GM12878 (cell line): ENCODE measurements at regions not wholly inside any gene's neighbourhood (a gene's known extent, or its start where the extent isn't known, plus 50 kb on each side); places are given as distances from the start of the nearest gene placed in this dataset.

Experiments
- ATAC-seq: fragments of 200-7000 bp; cut with Tn5 transposase; 3 replicates; pipeline ENCODE4 v1.9.1; 2020; ENCODE audit warnings: mild to moderate bottlenecking, moderate library complexity
- BruUV-seq: library from RNA; stranded (reverse); fragments of 400-500 nt; replicated peaks from 2 replicates; lab custom pipeline; 2021; lab: Mats Ljungman, UMichigan
- CTCF ChIA-PET: fragments of 300-600 bp; sonication (Branson Sonifier 250); formaldehyde crosslinking; extraction: SDS; loops from one replicate; lab custom pipeline; 2021; ENCODE audit warnings: inconsistent platforms; lab: Yijun Ruan, JAX
- POLR2A ChIA-PET: fragments of 350-600 bp; formaldehyde crosslinking; extraction: SDS; loops from one replicate; lab custom pipeline; 2021; ENCODE audit warnings: inconsistent platforms; lab: Charles Lee
- RAD21 ChIA-PET: fragments of 300-600 bp; sonication (Branson Sonifier 250); formaldehyde crosslinking; loops from one replicate; lab custom pipeline; 2023; ENCODE audit warnings: antibody characterized with exemption; ENCODE audit not compliant: unreplicated experiment; lab: Charles Lee
- SMC1A ChIA-PET: fragments of 300-600 bp; sonication (Branson Sonifier 250); formaldehyde crosslinking; loops from one replicate; lab custom pipeline; 2023; ENCODE audit not compliant: unreplicated experiment, uncharacterized antibody; lab: Charles Lee
- DNase-seq: peaks from one replicate; pipeline ENCODE4 v3.0.0-alpha.2; 2011; ENCODE audit warnings: low read depth, low spot score
- FAIRE-seq: peaks from 3 replicates; lab custom pipeline; 2011; peaks lifted over from hg19 to GRCh38; lab: Jason Lieb, UNC
- H2AFZ ChIP-seq: 2 replicates; pipeline ENCODE4 v1.6.0; 2011; ENCODE audit warnings: low read depth, low read length, control low read depth; ENCODE audit not compliant: control insufficient read depth
- H3K27ac ChIP-seq: 2 replicates; pipeline ENCODE4 v1.5.1; 2011; ENCODE audit warnings: control low read depth; ENCODE audit not compliant: control insufficient read depth, insufficient read depth
- H3K27me3 ChIP-seq, 2 experiments: replicated peaks in 1 of 2; 2 replicates each; pipeline versions ENCODE4 v1.6.0 to v1.6.1; 2011; ENCODE audit warnings: low read length in 1 of 2; ENCODE audit not compliant: control insufficient read depth in 2 of 2, insufficient read depth in 2 of 2
- H3K36me3 ChIP-seq, 2 experiments: 2 replicates each; pipeline ENCODE4 v1.5.1; 2011; ENCODE audit warnings: low read length in 1 of 2; ENCODE audit not compliant: control insufficient read depth in 2 of 2, insufficient read depth in 2 of 2
- H3K4me1 ChIP-seq: 2 replicates; pipeline ENCODE4 v1.6.1; 2011; ENCODE audit warnings: mild to moderate bottlenecking, low read length, moderate library complexity, mixed read lengths; ENCODE audit not compliant: control insufficient read depth, insufficient read depth
- H3K4me2 ChIP-seq: 2 replicates; pipeline ENCODE4 v1.6.0; 2011; ENCODE audit warnings: control low read depth; ENCODE audit not compliant: control insufficient read depth, insufficient read depth
- H3K4me3 ChIP-seq: fragments of 200-600 bp; sonication (generic); 2 replicates; pipeline ENCODE4 v1.5.1; 2016
- H3K79me2 ChIP-seq: 2 replicates; pipeline ENCODE4 v1.6.0; 2011; ENCODE audit warnings: low read length; ENCODE audit not compliant: control insufficient read depth, insufficient read depth
- H3K9ac ChIP-seq: 2 replicates; pipeline ENCODE4 v1.8.0; 2011; ENCODE audit warnings: low read length, control low read depth, mixed read lengths; ENCODE audit not compliant: control insufficient read depth, insufficient read depth
- H3K9me3 ChIP-seq: replicated peaks from 3 replicates; pipeline ENCODE4 v1.5.1; 2011; ENCODE audit warnings: mild to moderate bottlenecking, low read length; ENCODE audit not compliant: control insufficient read depth, insufficient read depth
- H4K20me1 ChIP-seq: 2 replicates; pipeline ENCODE4 v1.6.0; 2011; ENCODE audit not compliant: control insufficient read depth, insufficient read depth
- BCL11A ChIP-seq: IDR thresholded peaks from 2 replicates; pipeline ENCODE4 v1.6.1; 2011; ENCODE audit warnings: low read depth, low read length
- HCFC1 ChIP-seq: fragments of 150-350 bp; IDR thresholded peaks from 2 replicates; pipeline ENCODE4 v1.6.1; 2014; ENCODE audit warnings: low read length
- KLF5 ChIP-seq: fragments of 450-650 bp; IDR thresholded peaks from 2 replicates; pipeline ENCODE4 v1.6.1; 2014; ENCODE audit warnings: mild to moderate bottlenecking; ENCODE audit not compliant: partially characterized antibody
- MTA3 ChIP-seq: IDR thresholded peaks from 2 replicates; pipeline ENCODE4 v1.6.1; 2012; ENCODE audit warnings: low read length, inconsistent platforms, borderline replicate concordance
- NFIC ChIP-seq: IDR thresholded peaks from 2 replicates; pipeline ENCODE4 v1.6.1; 2012; ENCODE audit warnings: low read depth, mild to moderate bottlenecking, inconsistent platforms, low read length, moderate library complexity
- PAX5 ChIP-seq: IDR thresholded peaks from 2 replicates; pipeline ENCODE4 v1.6.1; 2011; ENCODE audit warnings: low read depth, low read length, borderline replicate concordance
- RAD21 ChIP-seq: IDR thresholded peaks from 2 replicates; pipeline ENCODE4 v1.6.1; 2011; ENCODE audit warnings: mild to moderate bottlenecking, low read depth, low read length, moderate library complexity; ENCODE audit not compliant: insufficient read depth
- SUZ12 ChIP-seq: fragments of 200-600 bp; sonication (generic); IDR thresholded peaks from one replicate; pipeline ENCODE4 v1.6.1; 2018; ENCODE audit warnings: antibody characterized with exemption, mild to moderate bottlenecking; ENCODE audit not compliant: unreplicated experiment
- YY1 ChIP-seq: IDR thresholded peaks from 2 replicates; pipeline ENCODE4 v1.6.1; 2011; ENCODE audit warnings: low read depth, mild to moderate bottlenecking, low read length
- ZBTB40 ChIP-seq: fragments of 450-650 bp; IDR thresholded peaks from 2 replicates; pipeline ENCODE4 v1.6.1; 2016; ENCODE audit warnings: mild to moderate bottlenecking, moderate library complexity, borderline replicate concordance
- WGBS: methylation state at CpG from one replicate; pipeline ENCODE4 v1.1.6; 2016; ENCODE audit warnings: low lambda C conversion rate; ENCODE audit not compliant: insufficient replicate concordance, insufficient coverage; ENCODE audit errors: missing lambda C conversion rate; 5-methylcytosine and 5-hydroxymethylcytosine counted together
- in situ Hi-C: fragments of 300-500 bp; cut with MboI; formaldehyde crosslinking; loops from 9 replicates; pipeline ENCODE4 v1.14.3; 2018; ENCODE audit warnings: mixed read lengths
- intact Hi-C: fragments of 100-400 bp; cut with micrococcal nuclease; formaldehyde crosslinking; loops from one replicate; pipeline ENCODE4 v1.14.2; 2022; ENCODE audit not compliant: unreplicated experiment

- Histone ChIP-seq H3K9ac (no peak overlapping the region), H3K9me3 (no peaks in the 10 kb centered on the region), H3K36me3 (no peaks in the 10 kb centered on the region), H3K27me3 (no peaks in the 10 kb centered on the region), H3K27ac (no peak overlapping the region), H4K20me1 (no peaks in the 10 kb centered on the region), H3K4me3 (no peak overlapping the region), H3K4me1 (no peaks in the 10 kb centered on the region), H3K4me2 (no peak overlapping the region), H3K79me2 (no peaks in the 10 kb centered on the region), H2AFZ (no peak overlapping the region)
- CTCF ChIA-PET, result no interaction called here
- SMC1A ChIA-PET, result no interaction called here
- ATAC-seq (no peak), DNase-seq (no peak), FAIRE-seq (no peak)
- RAD21 ChIA-PET, result no interaction called here
- 26% methylated on average over 5 of the region's 5 CpGs for WGBS
- POLR2A ChIA-PET, result no interaction called here
- BruUV-seq, result no TSS peak
- TF ChIP-seq YY1, result no peak
- in situ Hi-C loops (no loop called here), intact Hi-C loops (no loop called here)
Measured at GRCh38 chr14:55976219-55976618, 142.0 kb upstream of the PELI2 start.

GRCh38 chr14:55976655-55977054 is 141.6 kb upstream of the PELI2 start:
- Histone ChIP-seq H3K4me3 (no peak overlapping the region), H3K9me3 (no peaks in the 10 kb centered on the region), H3K27me3 (no peaks in the 10 kb centered on the region), H3K4me2 (no peak overlapping the region), H3K9ac (no peak overlapping the region), H2AFZ (no peak overlapping the region), H3K36me3 (no peaks in the 10 kb centered on the region), H4K20me1 (no peaks in the 10 kb centered on the region), H3K27ac (no peak overlapping the region), H3K79me2 (no peaks in the 10 kb centered on the region), H3K4me1 (no peaks in the 10 kb centered on the region)
- no peak for DNase-seq
- ATAC-seq, result no peak
- in situ Hi-C loops (no loop called here), intact Hi-C loops (no loop called here)
- no TSS peak for BruUV-seq
- CTCF ChIA-PET, result no interaction called here
- RAD21 ChIA-PET, result no interaction called here
- WGBS, result 53% methylated on average over 3 of the region's 3 CpGs
- SMC1A ChIA-PET, result no interaction called here
- FAIRE-seq, result no peak
- POLR2A ChIA-PET, result no interaction called here
- TF ChIP-seq MTA3 (no peak), NFIC (no peak), KLF5 (no peak), RAD21 (no peak), PAX5 (no peak), ZBTB40 (no peak), HCFC1 (no peak), SUZ12 (no peak), BCL11A (no peak)
